Karpas-422 (cell line): ENCODE measurements at regions not wholly inside any gene's neighbourhood (a gene's known extent, or its start where the extent isn't known, plus 50 kb on each side); places are given as distances from the start of the nearest gene placed in this dataset.

Experiments used
- DNase-seq: peaks from one replicate; pipeline ENCODE4 v3.0.0-alpha.2; 2015
- H2AFZ ChIP-seq: fragments of 200-600 bp; sonication (generic); 2 replicates; pipeline ENCODE4 v1.6.1; 2014; ENCODE audit warnings: antibody characterized with exemption, low read length, mixed read lengths
- H3K27ac ChIP-seq: fragments of 200-600 bp; sonication (generic); 2 replicates; pipeline ENCODE4 v1.5.1; 2014; ENCODE audit warnings: mild to moderate bottlenecking, low read length, moderate library complexity
- H3K27me3 ChIP-seq: fragments of 200-600 bp; sonication (generic); 2 replicates; pipeline ENCODE4 v1.6.1; 2014; ENCODE audit warnings: low read length, mixed read lengths
- H3K36me3 ChIP-seq: fragments of 200-600 bp; sonication (generic); 2 replicates; pipeline ENCODE4 v1.6.1; 2014; ENCODE audit warnings: low read length, mixed read lengths; ENCODE audit not compliant: insufficient read depth
- H3K4me1 ChIP-seq: fragments of 200-600 bp; sonication (generic); 2 replicates; pipeline ENCODE4 v1.6.1; 2014; ENCODE audit warnings: mild to moderate bottlenecking, low read length, mixed read lengths
- H3K4me2 ChIP-seq: fragments of 200-600 bp; sonication (generic); 2 replicates; pipeline ENCODE4 v1.6.1; 2014; ENCODE audit warnings: low read length, low read depth, mild to moderate bottlenecking; ENCODE audit not compliant: poor library complexity, severe bottlenecking
- H3K4me3 ChIP-seq: fragments of 200-600 bp; sonication (generic); 2 replicates; pipeline ENCODE4 v1.5.1; 2014; ENCODE audit warnings: mild to moderate bottlenecking, antibody characterized with exemption, low read length, mixed read lengths
- H3K79me2 ChIP-seq: fragments of 200-600 bp; sonication (generic); 2 replicates; pipeline ENCODE4 v1.6.1; 2014; ENCODE audit warnings: mild to moderate bottlenecking, low read length, mixed read lengths
- H3K9ac ChIP-seq: fragments of 200-600 bp; sonication (generic); 2 replicates; pipeline ENCODE4 v1.6.0; 2014; ENCODE audit warnings: low read length
- H3K9me2 ChIP-seq: fragments of 200-600 bp; sonication (generic), shearing (Covaris generic); replicated peaks from 2 replicates; pipeline ENCODE4 v1.6.0; 2014; ENCODE audit warnings: mild to moderate bottlenecking, low read length, moderate library complexity; ENCODE audit not compliant: insufficient read depth
- H3K9me3 ChIP-seq: fragments of 300-700, 200-600 bp; sonication (generic); 2 replicates; pipeline ENCODE4 v1.6.1; 2014; ENCODE audit warnings: low read length, mixed read lengths
- H4K20me1 ChIP-seq: fragments of 200-600 bp; sonication (generic); 2 replicates; pipeline ENCODE4 v1.6.1; 2014; ENCODE audit warnings: mild to moderate bottlenecking, antibody characterized with exemption, low read length, low read depth; ENCODE audit not compliant: insufficient read depth

GRCh38 chr18:78548261-78549058, 431.2 kb upstream of the SALL3 start:
- H3K27me3 ChIP-seq, result no peaks in the 10 kb centered on the region
- H3K9ac ChIP-seq, result no peak overlapping the region
- no peaks in the 10 kb centered on the region for H4K20me1 ChIP-seq
- H3K4me2 ChIP-seq, result no peak overlapping the region
- no peak overlapping the region for H3K27ac ChIP-seq
- no peaks in the 10 kb centered on the region for H3K36me3 ChIP-seq
- no peak for DNase-seq
- no peak overlapping the region for H2AFZ ChIP-seq
- no peaks in the 10 kb centered on the region for H3K9me2 ChIP-seq
- H3K9me3 ChIP-seq, result peaks cover 15% of the 10 kb centered on the region; the same call in 1 of the 2 replicates
- H3K4me1 ChIP-seq, result no peaks in the 10 kb centered on the region
- no peak overlapping the region for H3K4me3 ChIP-seq
- H3K79me2 ChIP-seq, result no peaks in the 10 kb centered on the region

- no peak overlapping the region for H3K27ac ChIP-seq
- H3K79me2 ChIP-seq, result no peaks in the 10 kb centered on the region
- no peak for DNase-seq
- peaks cover 4% of the 10 kb centered on the region; the same call in 1 of the 2 replicates for H3K27me3 ChIP-seq
- no peaks in the 10 kb centered on the region for H3K9me2 ChIP-seq
- H3K4me3 ChIP-seq, result no peak overlapping the region
- no peak overlapping the region for H2AFZ ChIP-seq
- no peak overlapping the region for H3K9ac ChIP-seq
- no peak overlapping the region for H3K4me2 ChIP-seq
- no peaks in the 10 kb centered on the region for H4K20me1 ChIP-seq
- no peaks in the 10 kb centered on the region for H3K36me3 ChIP-seq
- no peaks in the 10 kb centered on the region for H3K4me1 ChIP-seq
- H3K9me3 ChIP-seq, result peaks cover 15% of the 10 kb centered on the region; the same call in 1 of the 2 replicates
These were observed 429.6 kb upstream of the SALL3 start for GRCh38 chr18:78549971-78550370.

- H3K4me2 ChIP-seq, result no peak overlapping the region
These were observed 424.5 kb upstream of the SALL3 start for GRCh38 chr18:78554944-78555608.

GRCh38 chr18:78557371-78557770, 422.2 kb upstream of the SALL3 start:
- no peaks in the 10 kb centered on the region for H3K79me2 ChIP-seq
- H2AFZ ChIP-seq, result no peak overlapping the region
- no peaks in the 10 kb centered on the region for H3K4me1 ChIP-seq
- H3K4me2 ChIP-seq, result no peak overlapping the region
- H4K20me1 ChIP-seq, result no peaks in the 10 kb centered on the region
- H3K9me3 ChIP-seq, result no peaks in the 10 kb centered on the region; the same call in 1 of the 2 replicates
- H3K9ac ChIP-seq, result no peak overlapping the region
- no peaks in the 10 kb centered on the region for H3K9me2 ChIP-seq
- H3K27ac ChIP-seq, result no peak overlapping the region
- no peak for DNase-seq
- H3K27me3 ChIP-seq, result peaks cover 4% of the 10 kb centered on the region; the same call in 1 of the 2 replicates
- no peaks in the 10 kb centered on the region for H3K36me3 ChIP-seq
- H3K4me3 ChIP-seq, result no peak overlapping the region

More at GRCh38 chr18:78554944-78555608, 424.5 kb upstream of the SALL3 start:
- H3K9me3 ChIP-seq, result no peaks in the 10 kb centered on the region; the same call in 1 of the 2 replicates
- H2AFZ ChIP-seq, result no peak overlapping the region
- H3K79me2 ChIP-seq, result no peaks in the 10 kb centered on the region
- peaks cover 4% of the 10 kb centered on the region; the same call in 1 of the 2 replicates for H3K27me3 ChIP-seq
- no peak overlapping the region for H3K27ac ChIP-seq
- no peak overlapping the region for H3K9ac ChIP-seq
- H3K9me2 ChIP-seq, result no peaks in the 10 kb centered on the region
- H3K4me3 ChIP-seq, result no peak overlapping the region
- H3K4me1 ChIP-seq, result no peaks in the 10 kb centered on the region
- no peaks in the 10 kb centered on the region for H3K36me3 ChIP-seq
- no peaks in the 10 kb centered on the region for H4K20me1 ChIP-seq
- DNase-seq, result no peak

- H3K4me3 ChIP-seq, result no peak overlapping the region
- no peaks in the 10 kb centered on the region for H3K79me2 ChIP-seq
- H2AFZ ChIP-seq, result no peak overlapping the region
- peaks cover 4% of the 10 kb centered on the region; the same call in 1 of the 2 replicates for H3K27me3 ChIP-seq
- no peak overlapping the region for H3K4me2 ChIP-seq
- DNase-seq, result no peak
- H3K9me2 ChIP-seq, result no peaks in the 10 kb centered on the region
- H3K9ac ChIP-seq, result no peak overlapping the region
- H3K27ac ChIP-seq, result no peak overlapping the region
- no peaks in the 10 kb centered on the region for H4K20me1 ChIP-seq
- no peaks in the 10 kb centered on the region for H3K4me1 ChIP-seq
- H3K9me3 ChIP-seq, result no peaks in the 10 kb centered on the region; the same call in 1 of the 2 replicates
- no peaks in the 10 kb centered on the region for H3K36me3 ChIP-seq
These were observed 421.4 kb upstream of the SALL3 start for GRCh38 chr18:78558101-78558810.

GRCh38 chr18:78558948-78559347, 420.7 kb upstream of the SALL3 start:
- no peaks in the 10 kb centered on the region; the same call in 1 of the 2 replicates for H3K9me3 ChIP-seq
- no peaks in the 10 kb centered on the region for H3K4me1 ChIP-seq
- H4K20me1 ChIP-seq, result no peaks in the 10 kb centered on the region
- no peak overlapping the region for H3K9ac ChIP-seq
- no peaks in the 10 kb centered on the region; the same call in 1 of the 2 replicates for H3K27me3 ChIP-seq
- no peak for DNase-seq
- no peak overlapping the region for H3K4me3 ChIP-seq
- no peaks in the 10 kb centered on the region for H3K79me2 ChIP-seq
- no peak overlapping the region for H3K27ac ChIP-seq
- H2AFZ ChIP-seq, result no peak overlapping the region
- H3K4me2 ChIP-seq, result no peak overlapping the region
- no peaks in the 10 kb centered on the region for H3K36me3 ChIP-seq
- no peaks in the 10 kb centered on the region for H3K9me2 ChIP-seq

GRCh38 chr18:78559584-78559983, 420.0 kb upstream of the SALL3 start:
- Histone ChIP-seq H3K4me2 (no peak overlapping the region), H3K4me3 (no peak overlapping the region), H3K36me3 (no peaks in the 10 kb centered on the region), H3K4me1 (no peaks in the 10 kb centered on the region), H3K9ac (no peak overlapping the region), H3K9me3 (no peaks in the 10 kb centered on the region; the same call in 1 of the 2 replicates), H3K27me3 (no peaks in the 10 kb centered on the region; the same call in 1 of the 2 replicates), H2AFZ (no peak overlapping the region), H3K9me2 (no peaks in the 10 kb centered on the region), H4K20me1 (no peaks in the 10 kb centered on the region), H3K27ac (no peak overlapping the region), H3K79me2 (no peaks in the 10 kb centered on the region)
- no peak for DNase-seq
